ENCODE measurements at regions not wholly inside any gene's neighbourhood (a gene's known extent, or its start where the extent isn't known, plus 50 kb on each side); places are given as distances from the start of the nearest gene placed in this dataset.
A peak's percentile ranks its signal among the peaks of the same experiment; 100 is the strongest.

DNA sequence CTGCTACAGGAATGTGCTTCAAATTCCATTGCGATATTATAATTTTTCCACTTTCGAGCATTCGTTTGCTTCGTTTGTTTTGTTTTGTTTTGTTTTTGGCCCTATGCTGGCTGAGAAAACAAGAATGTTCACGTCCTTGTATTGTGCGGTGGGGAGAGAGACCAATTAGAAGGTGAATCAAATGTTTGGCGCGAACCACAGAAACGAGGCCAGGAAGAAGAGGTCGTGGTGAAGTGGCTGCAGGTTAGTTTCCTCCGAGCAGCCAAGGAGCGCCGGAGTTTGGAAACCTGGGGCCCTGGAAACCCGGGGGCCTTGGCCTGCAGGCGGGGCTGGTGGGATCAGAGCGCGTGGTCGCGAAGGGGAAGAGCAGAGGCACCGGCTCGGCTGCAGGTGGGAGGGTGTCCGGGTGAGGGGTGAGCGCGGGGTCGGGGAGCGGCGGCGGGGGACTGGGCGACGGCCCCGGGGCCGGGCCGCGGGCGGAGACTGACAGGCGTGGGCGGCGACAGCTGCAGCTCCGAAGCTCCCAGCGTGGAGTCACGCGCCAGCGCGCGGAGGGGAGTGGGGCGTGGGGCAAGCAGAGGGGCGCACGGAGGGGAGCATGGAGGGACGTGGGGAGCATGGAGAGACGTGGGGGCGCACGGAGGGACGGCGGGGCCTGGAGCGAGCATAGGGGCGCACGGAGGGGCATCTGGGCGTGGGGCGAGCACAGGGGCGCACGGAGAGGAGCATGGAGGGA, 141.5 kb upstream of the PDE10A start:
- whole genome bisulfite sequencing (ENCODE audit: insufficient coverage, low lambda C conversion rate): 80% methylated on average over 4 of the region's 61 CpGs
- Histone ChIP-seq H3K4me3 (ENCODE audit: low read length) (peak overlapping the region; percentile 1), H3K36me3 (ENCODE audit: control insufficient read depth, insufficient read depth, low read length) (no peaks in the 10 kb centered on the region), H3K9me3 (ENCODE audit: control insufficient read depth, low read depth, low read length) (no peaks in the 10 kb centered on the region), H3K27ac (ENCODE audit: low read length) (no peak overlapping the region), H3K4me1 (ENCODE audit: control insufficient read depth, insufficient read depth, low read length) (no peaks in the 10 kb centered on the region), H3K27me3 (ENCODE audit: control insufficient read depth, insufficient read depth, low read length) (peaks cover 47% of the 10 kb centered on the region)
- DNase-seq: no peak

DNA sequence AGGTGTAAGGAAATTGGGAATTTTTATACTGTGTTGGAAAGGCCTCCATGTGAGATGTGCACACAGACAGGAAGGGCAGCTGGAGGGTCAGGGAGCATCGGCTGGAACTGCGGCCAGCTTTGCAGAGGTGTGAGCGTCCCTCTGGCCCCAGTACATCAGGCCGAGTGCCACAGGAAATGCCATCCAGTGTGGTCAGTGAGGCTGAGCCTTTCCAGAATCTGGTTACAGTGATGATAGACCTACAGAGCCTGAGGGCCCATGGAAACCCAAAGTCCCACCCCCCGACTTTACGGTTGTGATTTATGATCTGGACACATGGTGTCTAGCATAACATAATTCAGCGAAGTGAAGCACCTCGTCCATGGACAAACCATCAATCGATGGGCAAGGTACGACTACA, 137.3 kb upstream of the PDE10A start:
- H3K9me3 ChIP-seq (ENCODE audit: control insufficient read depth, low read depth, low read length): no peaks in the 10 kb centered on the region
- DNase-seq: no peak
- H3K4me1 ChIP-seq (ENCODE audit: control insufficient read depth, insufficient read depth, low read length): no peaks in the 10 kb centered on the region
- H3K27ac ChIP-seq (ENCODE audit: low read length): no peak overlapping the region
- peaks cover 26% of the 10 kb centered on the region for H3K27me3 ChIP-seq (ENCODE audit: control insufficient read depth, insufficient read depth, low read length)
- H3K4me3 ChIP-seq (ENCODE audit: low read length): no peak overlapping the region
- no peaks in the 10 kb centered on the region for H3K36me3 ChIP-seq (ENCODE audit: control insufficient read depth, insufficient read depth, low read length)
- WGBS (ENCODE audit: insufficient coverage, low lambda C conversion rate): 100% methylated on average over 1 of the region's 10 CpGs

DNA sequence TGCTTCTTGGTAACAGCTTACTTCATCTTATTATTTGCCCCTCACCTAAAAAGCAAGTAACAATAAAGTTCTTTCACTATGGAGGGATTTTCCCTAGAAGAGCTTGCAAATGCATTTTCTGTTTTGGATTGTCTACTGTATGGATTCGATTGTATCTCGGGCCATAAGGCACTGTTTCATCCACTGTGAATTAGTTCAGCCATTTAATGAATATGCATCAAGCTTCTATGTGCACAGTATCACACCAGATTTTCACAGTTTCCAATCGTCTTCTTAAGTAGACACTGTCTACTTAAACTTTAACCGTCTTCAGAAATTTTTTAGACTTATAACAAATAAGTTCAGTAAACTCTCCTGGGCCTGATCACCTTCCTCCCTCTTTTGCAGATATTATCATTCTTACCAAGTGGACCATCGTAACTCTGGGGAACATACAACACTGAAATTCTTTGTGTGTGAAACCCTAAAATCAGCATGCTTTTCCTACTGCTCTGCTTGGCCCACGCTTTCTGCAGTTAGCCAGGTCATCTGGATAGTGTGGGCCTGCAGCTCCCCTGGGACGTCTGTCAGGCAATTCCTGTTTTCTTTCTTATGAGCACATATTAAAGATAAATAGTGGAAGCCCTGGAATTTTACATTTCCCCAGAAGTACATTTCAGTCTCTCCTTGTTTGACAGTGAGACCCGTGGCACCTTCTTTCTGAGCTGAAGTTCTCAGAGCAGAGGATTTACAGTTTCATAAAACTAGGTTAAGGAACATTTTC, 136.5 kb upstream of the PDE10A start:
- no peak overlapping the region for H3K27ac ChIP-seq (ENCODE audit: low read length)
- 78% methylated on average over 2 of the region's 8 CpGs for WGBS (ENCODE audit: insufficient coverage, low lambda C conversion rate)
- H3K4me1 ChIP-seq (ENCODE audit: control insufficient read depth, insufficient read depth, low read length): no peaks in the 10 kb centered on the region
- H3K27me3 ChIP-seq (ENCODE audit: control insufficient read depth, insufficient read depth, low read length): peaks cover 19% of the 10 kb centered on the region
- no peaks in the 10 kb centered on the region for H3K9me3 ChIP-seq (ENCODE audit: control insufficient read depth, low read depth, low read length)
- H3K36me3 ChIP-seq (ENCODE audit: control insufficient read depth, insufficient read depth, low read length): no peaks in the 10 kb centered on the region
- H3K4me3 ChIP-seq (ENCODE audit: low read length): no peak overlapping the region
- no peak for DNase-seq

DNA sequence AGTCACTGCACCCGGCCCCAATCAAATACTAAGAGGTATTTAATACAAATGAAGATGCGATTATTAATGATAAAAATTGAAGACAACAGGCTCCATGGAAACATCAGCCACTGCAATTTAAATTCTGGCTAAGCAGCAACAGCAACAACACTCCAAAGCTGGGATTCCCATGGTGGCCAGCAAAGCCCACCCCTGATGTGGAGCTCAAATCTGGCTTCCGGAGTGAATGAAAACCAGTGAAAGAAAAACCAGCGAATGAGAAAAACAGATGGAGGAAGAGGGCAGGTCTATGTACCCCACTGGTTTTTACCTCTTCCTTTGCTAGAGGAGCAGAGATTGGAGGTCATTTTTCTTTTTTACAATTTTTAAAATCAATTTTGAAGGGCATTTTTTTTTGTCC, 135.9 kb upstream of the PDE10A start:
- DNase-seq: no peak
- Histone ChIP-seq H3K9me3 (ENCODE audit: control insufficient read depth, low read depth, low read length) (no peaks in the 10 kb centered on the region), H3K36me3 (ENCODE audit: control insufficient read depth, insufficient read depth, low read length) (no peaks in the 10 kb centered on the region), H3K27me3 (ENCODE audit: control insufficient read depth, insufficient read depth, low read length) (peaks cover 14% of the 10 kb centered on the region), H3K4me1 (ENCODE audit: control insufficient read depth, insufficient read depth, low read length) (no peaks in the 10 kb centered on the region), H3K27ac (ENCODE audit: low read length) (no peak overlapping the region), H3K4me3 (ENCODE audit: low read length) (no peak overlapping the region)
- 83% methylated on average over 1 of the region's 4 CpGs for WGBS (ENCODE audit: insufficient coverage, low lambda C conversion rate)

DNA sequence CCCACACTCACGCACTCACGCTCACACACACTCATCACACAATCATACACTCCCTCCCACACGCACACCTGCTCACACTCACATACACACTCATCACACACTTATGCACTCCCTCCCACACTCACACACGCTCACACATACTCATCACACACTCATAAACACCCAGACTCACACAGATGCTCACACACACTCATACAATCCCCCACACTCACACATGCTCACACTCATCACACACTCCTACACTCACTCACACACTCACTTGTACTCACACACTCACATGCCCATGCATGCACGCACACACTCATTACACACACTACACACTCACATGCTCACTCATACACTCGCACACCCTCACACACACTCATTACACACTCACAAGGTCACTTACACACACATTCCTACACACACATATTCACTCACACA, 131.1 kb upstream of the PDE10A start:
- no peak for DNase-seq
- 100% methylated on average over 6 of the region's 6 CpGs for WGBS (ENCODE audit: insufficient coverage, low lambda C conversion rate)
- no peaks in the 10 kb centered on the region for H3K9me3 ChIP-seq (ENCODE audit: control insufficient read depth, low read depth, low read length)
- H3K27ac ChIP-seq (ENCODE audit: low read length): no peak overlapping the region
- H3K27me3 ChIP-seq (ENCODE audit: control insufficient read depth, insufficient read depth, low read length): no peaks in the 10 kb centered on the region
- no peaks in the 10 kb centered on the region for H3K36me3 ChIP-seq (ENCODE audit: control insufficient read depth, insufficient read depth, low read length)
- H3K4me3 ChIP-seq (ENCODE audit: low read length): no peak overlapping the region
- no peaks in the 10 kb centered on the region for H3K4me1 ChIP-seq (ENCODE audit: control insufficient read depth, insufficient read depth, low read length)

DNA sequence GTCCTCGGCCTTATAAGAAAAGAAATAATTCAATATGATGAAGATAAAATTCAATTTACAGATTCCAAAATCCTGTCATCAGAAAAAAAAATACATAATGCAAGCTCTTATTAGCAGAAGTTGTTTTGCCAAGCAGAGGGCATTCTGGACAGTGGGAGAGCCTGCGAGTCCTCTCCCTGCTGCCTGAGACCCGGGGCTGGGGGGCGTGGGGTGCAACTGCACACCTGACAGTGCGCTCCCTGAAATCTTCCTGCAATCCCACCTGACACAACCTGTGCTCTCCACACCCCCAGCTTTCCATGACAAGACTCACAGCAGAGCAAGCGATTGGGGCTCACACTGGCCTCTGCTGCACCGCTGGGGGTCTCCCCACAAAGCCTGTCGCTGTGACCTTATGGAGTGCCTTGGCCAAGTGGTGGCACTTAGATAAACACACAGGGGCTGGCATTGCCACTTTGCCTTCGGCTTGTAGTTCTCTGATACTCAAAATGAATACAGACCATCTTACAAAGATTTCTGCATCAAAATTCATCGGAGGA, 130.3 kb upstream of the PDE10A start:
- Histone ChIP-seq H3K27me3 (ENCODE audit: control insufficient read depth, insufficient read depth, low read length) (no peaks in the 10 kb centered on the region), H3K9me3 (ENCODE audit: control insufficient read depth, low read depth, low read length) (no peaks in the 10 kb centered on the region)
- no CpG with 5 or more reads among the region's 10 CpGs for WGBS (ENCODE audit: insufficient coverage, low lambda C conversion rate)

DNA sequence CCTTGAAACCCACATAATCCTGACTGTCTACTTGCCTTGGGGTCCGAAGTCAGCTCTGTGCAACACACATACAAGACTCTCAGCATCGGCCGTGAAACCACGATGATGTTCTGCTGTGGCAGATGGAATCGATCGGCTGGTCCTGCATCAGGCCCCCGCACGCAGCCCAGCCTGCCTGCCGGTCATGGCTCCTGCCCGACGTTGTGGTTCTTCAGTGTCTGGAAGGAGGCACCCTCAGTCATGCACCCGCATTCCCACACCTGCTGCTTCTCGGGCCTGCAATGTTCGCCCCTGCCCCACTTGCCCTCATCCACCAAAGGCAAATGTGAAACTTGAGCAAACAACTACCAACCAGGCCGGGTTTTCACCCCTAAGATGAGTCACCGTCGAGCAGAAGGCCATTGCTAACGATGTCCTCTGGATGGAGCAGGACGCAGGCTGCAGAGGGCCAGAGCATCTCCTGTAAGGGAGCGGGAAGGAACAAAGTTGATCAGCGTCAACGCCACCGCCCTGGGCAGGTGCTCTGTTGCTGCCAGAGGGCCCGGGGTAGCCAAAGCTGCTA, 128.9 kb upstream of the PDE10A start:
- no peak overlapping the region for H3K27ac ChIP-seq (ENCODE audit: low read length)
- no peaks in the 10 kb centered on the region for H3K36me3 ChIP-seq (ENCODE audit: control insufficient read depth, insufficient read depth, low read length)
- H3K4me1 ChIP-seq (ENCODE audit: control insufficient read depth, insufficient read depth, low read length): no peaks in the 10 kb centered on the region
- no peak for DNase-seq
- H3K4me3 ChIP-seq (ENCODE audit: low read length): no peak overlapping the region
- H3K9me3 ChIP-seq (ENCODE audit: control insufficient read depth, low read depth, low read length): no peaks in the 10 kb centered on the region
- WGBS (ENCODE audit: insufficient coverage, low lambda C conversion rate): no CpG with 5 or more reads among the region's 24 CpGs
- H3K27me3 ChIP-seq (ENCODE audit: control insufficient read depth, insufficient read depth, low read length): no peaks in the 10 kb centered on the region

More for the DNA sequence above, 130.3 kb upstream of the PDE10A start:
- no peak overlapping the region for H3K27ac ChIP-seq (ENCODE audit: low read length)
- DNase-seq: no peak
- H3K36me3 ChIP-seq (ENCODE audit: control insufficient read depth, insufficient read depth, low read length): no peaks in the 10 kb centered on the region
- H3K4me1 ChIP-seq (ENCODE audit: control insufficient read depth, insufficient read depth, low read length): no peaks in the 10 kb centered on the region
- H3K4me3 ChIP-seq (ENCODE audit: low read length): no peak overlapping the region

DNA sequence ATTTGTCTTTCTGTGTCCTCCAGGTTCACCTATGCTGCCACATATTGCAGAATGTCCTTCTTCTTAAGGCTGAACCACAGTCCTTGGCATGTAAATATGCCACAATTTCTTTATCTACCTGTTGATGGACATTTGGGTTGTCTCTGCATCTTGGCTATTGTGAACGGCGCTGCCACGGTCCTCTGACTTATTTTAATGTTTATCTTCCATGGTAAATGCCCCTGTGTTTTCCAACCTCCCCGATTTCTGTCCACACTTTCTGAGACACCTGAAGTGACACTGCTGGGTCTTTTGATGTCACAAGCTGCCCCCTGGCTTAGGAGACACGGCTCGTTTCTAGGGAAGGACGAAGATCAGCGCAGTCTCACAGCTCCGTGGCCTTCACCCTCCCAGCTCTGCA, 128.3 kb upstream of the PDE10A start:
- H3K4me1 ChIP-seq (ENCODE audit: control insufficient read depth, insufficient read depth, low read length): no peaks in the 10 kb centered on the region
- DNase-seq: no peak
- no peaks in the 10 kb centered on the region for H3K27me3 ChIP-seq (ENCODE audit: control insufficient read depth, insufficient read depth, low read length)
- 100% methylated on average over 3 of the region's 9 CpGs for WGBS (ENCODE audit: insufficient coverage, low lambda C conversion rate)
- no peak overlapping the region for H3K4me3 ChIP-seq (ENCODE audit: low read length)
- no peaks in the 10 kb centered on the region for H3K9me3 ChIP-seq (ENCODE audit: control insufficient read depth, low read depth, low read length)
- H3K27ac ChIP-seq (ENCODE audit: low read length): no peak overlapping the region
- no peaks in the 10 kb centered on the region for H3K36me3 ChIP-seq (ENCODE audit: control insufficient read depth, insufficient read depth, low read length)

DNA sequence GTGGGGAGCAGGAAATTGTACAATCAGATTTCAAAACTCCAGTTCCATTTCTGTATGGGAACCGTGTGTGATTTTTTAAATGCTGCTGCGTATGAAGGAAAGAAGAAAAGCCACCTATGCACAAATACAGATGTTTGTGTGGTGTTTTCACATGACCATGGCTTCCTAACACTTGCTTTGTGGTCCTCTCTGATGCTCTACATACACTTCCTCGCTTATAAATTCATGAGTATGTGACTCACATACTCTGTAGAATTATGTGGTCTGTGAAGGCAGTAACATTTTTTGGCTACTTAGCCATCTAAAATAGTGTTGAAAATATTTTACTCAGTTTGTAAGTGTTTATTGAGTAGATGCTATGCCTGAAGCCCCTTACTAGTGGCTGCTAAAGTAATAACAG, 119.8 kb upstream of the PDE10A start:
- no peak for DNase-seq
- no CpG with 5 or more reads among the region's 3 CpGs for WGBS (ENCODE audit: insufficient coverage, low lambda C conversion rate)
- no peak overlapping the region for H3K4me3 ChIP-seq (ENCODE audit: low read length)
- no peaks in the 10 kb centered on the region for H3K9me3 ChIP-seq (ENCODE audit: control insufficient read depth, low read depth, low read length)
- no peaks in the 10 kb centered on the region for H3K27me3 ChIP-seq (ENCODE audit: control insufficient read depth, insufficient read depth, low read length)
- H3K36me3 ChIP-seq (ENCODE audit: control insufficient read depth, insufficient read depth, low read length): no peaks in the 10 kb centered on the region
- H3K4me1 ChIP-seq (ENCODE audit: control insufficient read depth, insufficient read depth, low read length): peaks cover 2% of the 10 kb centered on the region
- no peak overlapping the region for H3K27ac ChIP-seq (ENCODE audit: low read length)

DNA sequence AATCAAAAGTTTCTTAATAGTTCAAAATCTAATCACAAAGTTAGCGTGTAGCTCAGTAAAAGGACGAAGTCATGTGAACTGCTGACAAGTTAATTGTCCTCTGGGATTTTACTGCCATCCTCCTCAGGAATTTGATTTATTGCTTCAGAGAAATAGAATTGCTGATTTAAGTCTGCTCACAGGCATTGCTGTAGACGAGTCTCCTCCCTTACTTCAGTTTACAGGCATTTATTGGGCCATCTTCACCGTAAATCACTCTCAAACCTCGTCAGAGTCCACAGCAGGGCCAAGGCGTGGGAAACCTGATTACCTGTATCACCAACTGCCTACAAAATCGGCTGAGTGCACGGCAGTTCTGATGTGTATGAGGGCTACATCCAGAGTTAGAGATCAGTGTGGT, 119.1 kb upstream of the PDE10A start:
- H3K9me3 ChIP-seq (ENCODE audit: control insufficient read depth, low read depth, low read length): no peaks in the 10 kb centered on the region
- peaks cover 2% of the 10 kb centered on the region for H3K27me3 ChIP-seq (ENCODE audit: control insufficient read depth, insufficient read depth, low read length)
- WGBS (ENCODE audit: insufficient coverage, low lambda C conversion rate): 16% methylated on average over 2 of the region's 8 CpGs
- peak; percentile 77 to 86 for DNase-seq
- no peak overlapping the region for H3K4me3 ChIP-seq (ENCODE audit: low read length)
- no peaks in the 10 kb centered on the region for H3K36me3 ChIP-seq (ENCODE audit: control insufficient read depth, insufficient read depth, low read length)
- H3K4me1 ChIP-seq (ENCODE audit: control insufficient read depth, insufficient read depth, low read length): peaks cover 2% of the 10 kb centered on the region
- no peak overlapping the region for H3K27ac ChIP-seq (ENCODE audit: low read length)
